ENCODE measurements at regions not wholly inside any gene's neighbourhood (a gene's known extent, or its start where the extent isn't known, plus 50 kb on each side); places are given as distances from the start of the nearest gene placed in this dataset.

GRCh38 chr2:37856101-37856751, 68.9 kb upstream of the RMDN2 start:
- TF ChIP-seq POLR2A (IDR thresholded peaks at IDR 0.05) = no peak
- TF ChIP-seq CTCF (IDR thresholded peaks at IDR 0.05 in 8 of 11, conservative IDR thresholded peaks at IDR 0.05 in 3 of 11) = no peak
